CD14-positive monocyte (primary cell): ENCODE measurements at regions not wholly inside any gene's neighbourhood (a gene's known extent, or its start where the extent isn't known, plus 50 kb on each side); places are given as distances from the start of the nearest gene placed in this dataset.

Experiments used
- DNase-seq, 3 donors: peaks; one replicate each; pipeline ENCODE4 v3.0.0-alpha.2; 2011 to 2022
- H2AFZ ChIP-seq: 2 replicates; pipeline ENCODE4 v1.6.0; 2012; ENCODE audit warnings: mild to moderate bottlenecking, low read depth, low read length, inconsistent platforms; ENCODE audit not compliant: insufficient read depth, poor library complexity, severe bottlenecking
- H3K27ac ChIP-seq, 2 donors: 1 replicate in 1 of 2; 2 replicates in 1 of 2; pipeline ENCODE4 v1.5.1; 2012 to 2013; ENCODE audit warnings: low read length in 2 of 2, control low read depth in 1 of 2, inconsistent platforms in 1 of 2, low read depth in 1 of 2, mild to moderate bottlenecking in 1 of 2
- H3K27me3 ChIP-seq, 2 donors: one replicate each; pipeline versions ENCODE4 v1.6.0 to v1.6.1; 2011 to 2013; ENCODE audit warnings: low read length in 2 of 2; ENCODE audit not compliant: control insufficient read depth in 2 of 2, insufficient read depth in 2 of 2
- H3K36me3 ChIP-seq, 2 donors: replicated peaks in 1 of 2; 1 replicate in 1 of 2; 2 replicates in 1 of 2; pipeline versions ENCODE4 v1.5.1 to v1.6.1; 2012 to 2013; ENCODE audit warnings: low read length in 2 of 2, control low read depth in 1 of 2, inconsistent platforms in 1 of 2, mild to moderate bottlenecking in 1 of 2; ENCODE audit not compliant: insufficient read depth in 2 of 2, control insufficient read depth in 1 of 2
- H3K4me1 ChIP-seq, 2 donors: 1 replicate in 1 of 2; 2 replicates in 1 of 2; pipeline versions ENCODE4 v1.5.1 to v1.6.1; 2012 to 2013; ENCODE audit warnings: low read length in 2 of 2, control low read depth in 1 of 2, inconsistent platforms in 1 of 2, mild to moderate bottlenecking in 1 of 2, moderate library complexity in 1 of 2; ENCODE audit not compliant: insufficient read depth in 2 of 2, control insufficient read depth in 1 of 2
- H3K4me2 ChIP-seq: replicated peaks from 2 replicates; pipeline ENCODE3; 2012; ENCODE audit warnings: low read length, moderate library complexity, mild to moderate bottlenecking; ENCODE audit not compliant: poor library complexity, severe bottlenecking; ENCODE audit errors: extremely low read depth
- H3K4me3 ChIP-seq, 3 experiments: fragments of 200-600 bp in 1 of 3; sonication (generic) in 1 of 3; replicated peaks in 1 of 3; 1 replicate in 2 of 3; 2 replicates in 1 of 3; pipeline ENCODE4 v1.5.1; 2011 to 2013; ENCODE audit warnings: low read length in 3 of 3, mild to moderate bottlenecking in 3 of 3, control low read depth in 2 of 3, low read depth in 2 of 3, inconsistent platforms in 1 of 3, moderate library complexity in 1 of 3
- H3K79me2 ChIP-seq: 2 replicates; pipeline ENCODE4 v1.6.0; 2012; ENCODE audit warnings: mild to moderate bottlenecking, control low read depth, inconsistent platforms, low read length, moderate library complexity; ENCODE audit not compliant: insufficient read depth
- H3K9ac ChIP-seq: 2 replicates; pipeline ENCODE4 v1.6.0; 2017; ENCODE audit warnings: low read length, mild to moderate bottlenecking; ENCODE audit not compliant: insufficient read depth, poor library complexity, severe bottlenecking
- H3K9me3 ChIP-seq, 2 donors: replicated peaks in 1 of 2; 1 replicate in 1 of 2; 2 replicates in 1 of 2; pipeline versions ENCODE4 v1.5.1 to v1.6.1; 2012 to 2013; ENCODE audit warnings: low read length in 2 of 2, control low read depth in 1 of 2; ENCODE audit not compliant: control insufficient read depth in 1 of 2, insufficient read depth in 1 of 2
- H4K20me1 ChIP-seq: 2 replicates; pipeline ENCODE4 v1.6.0; 2012; ENCODE audit warnings: mild to moderate bottlenecking, low read length, control low read depth, moderate library complexity; ENCODE audit not compliant: insufficient read depth
- H3K27ac Mint-ChIP-seq, 7 donors: one replicate each; pipeline ENCODE4 v1.8.0; 2020; ENCODE audit warnings: mild to moderate bottlenecking in 7 of 7, mixed read lengths in 7 of 7, moderate library complexity in 6 of 7, inconsistent platforms in 2 of 7
- H3K27me3 Mint-ChIP-seq, 3 donors: one replicate each; pipeline ENCODE4 v1.8.0; 2021 to 2022; ENCODE audit warnings: low read depth in 3 of 3, mild to moderate bottlenecking in 3 of 3, mixed read lengths in 3 of 3, moderate library complexity in 3 of 3, inconsistent platforms in 1 of 3
- H3K36me3 Mint-ChIP-seq, 2 donors: one replicate each; pipeline ENCODE4 v1.8.0; 2020; ENCODE audit warnings: mixed read lengths in 2 of 2, inconsistent platforms in 1 of 2, mild to moderate bottlenecking in 1 of 2
- H3K4me1 Mint-ChIP-seq: one replicate; pipeline ENCODE4 v1.8.0; 2020; ENCODE audit warnings: mild to moderate bottlenecking, mixed read lengths
- H3K4me3 Mint-ChIP-seq, 2 donors: one replicate each; pipeline ENCODE4 v1.8.0; 2020; ENCODE audit warnings: mild to moderate bottlenecking in 2 of 2, mixed read lengths in 2 of 2, moderate library complexity in 1 of 2
- H3K9me3 Mint-ChIP-seq, 7 donors: one replicate each; pipeline ENCODE4 v1.8.0; 2020 to 2022; ENCODE audit warnings: mixed read lengths in 7 of 7, mild to moderate bottlenecking in 6 of 7, moderate library complexity in 6 of 7, inconsistent platforms in 2 of 7
- whole genome bisulfite sequencing: methylation state at CpG from one replicate; pipeline ENCODE4 v1.1.5; 2013; ENCODE audit warnings: missing lambda C conversion rate; ENCODE audit not compliant: insufficient coverage; 5-methylcytosine and 5-hydroxymethylcytosine counted together
- intact Hi-C, 2 donors: fragments of 100-400 bp; cut with micrococcal nuclease; formaldehyde crosslinking; loops; one replicate each; pipeline versions ENCODE4 v1.15.0 to v1.15.1; 2023
- TF ChIP-seq, protein P1 (sequence below): fragments of 200-600 bp; IDR thresholded peaks from one replicate; pipeline ENCODE4 v1.8.0; 2022; ENCODE audit warnings: antibody characterized with exemption, mild to moderate bottlenecking

- intact Hi-C loops = no loop called here
- H3K9me3 ChIP-seq = peaks cover 0 to 4% of the 10 kb centered on the region in 2 donors
- no peaks in the 10 kb centered on the region for H3K27me3 ChIP-seq
- TF ChIP-seq, protein P1, sequence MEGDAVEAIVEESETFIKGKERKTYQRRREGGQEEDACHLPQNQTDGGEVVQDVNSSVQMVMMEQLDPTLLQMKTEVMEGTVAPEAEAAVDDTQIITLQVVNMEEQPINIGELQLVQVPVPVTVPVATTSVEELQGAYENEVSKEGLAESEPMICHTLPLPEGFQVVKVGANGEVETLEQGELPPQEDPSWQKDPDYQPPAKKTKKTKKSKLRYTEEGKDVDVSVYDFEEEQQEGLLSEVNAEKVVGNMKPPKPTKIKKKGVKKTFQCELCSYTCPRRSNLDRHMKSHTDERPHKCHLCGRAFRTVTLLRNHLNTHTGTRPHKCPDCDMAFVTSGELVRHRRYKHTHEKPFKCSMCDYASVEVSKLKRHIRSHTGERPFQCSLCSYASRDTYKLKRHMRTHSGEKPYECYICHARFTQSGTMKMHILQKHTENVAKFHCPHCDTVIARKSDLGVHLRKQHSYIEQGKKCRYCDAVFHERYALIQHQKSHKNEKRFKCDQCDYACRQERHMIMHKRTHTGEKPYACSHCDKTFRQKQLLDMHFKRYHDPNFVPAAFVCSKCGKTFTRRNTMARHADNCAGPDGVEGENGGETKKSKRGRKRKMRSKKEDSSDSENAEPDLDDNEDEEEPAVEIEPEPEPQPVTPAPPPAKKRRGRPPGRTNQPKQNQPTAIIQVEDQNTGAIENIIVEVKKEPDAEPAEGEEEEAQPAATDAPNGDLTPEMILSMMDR = no peak
- no peak overlapping the region for H3K27ac ChIP-seq
- H3K36me3 Mint-ChIP-seq = no peaks in the 10 kb centered on the region
- no peak overlapping the region for H3K4me3 ChIP-seq
- H3K4me3 Mint-ChIP-seq = no peak overlapping the region
- H3K27ac Mint-ChIP-seq = no peak overlapping the region
- peaks cover 0 to 11% (median 0%) of the 10 kb centered on the region in 7 donors for H3K9me3 Mint-ChIP-seq
- H4K20me1 ChIP-seq = no peaks in the 10 kb centered on the region
- no CpG with 5 or more reads among the region's 2 CpGs for WGBS
- H3K4me1 Mint-ChIP-seq = no peaks in the 10 kb centered on the region
- no peak overlapping the region for H2AFZ ChIP-seq
- no peaks in the 10 kb centered on the region for H3K36me3 ChIP-seq
- DNase-seq = no peak
- no peaks in the 10 kb centered on the region for H3K79me2 ChIP-seq
- H3K27me3 Mint-ChIP-seq = no peaks in the 10 kb centered on the region
- H3K4me1 ChIP-seq = no peaks in the 10 kb centered on the region
- H3K4me2 ChIP-seq = no peak overlapping the region
- H3K9ac ChIP-seq = no peak overlapping the region
These were observed 192.1 kb upstream of the TTC14 start for GRCh38 chr3:180409883-180410282.

GRCh38 chr3:180414157-180414556, 187.8 kb upstream of the TTC14 start:
- no peak overlapping the region for H3K9ac ChIP-seq
- TF ChIP-seq, protein P1 = no peak
- no peak overlapping the region for H3K27ac ChIP-seq
- Mint-ChIP-seq H3K27ac (no peak overlapping the region), H3K4me3 (no peak overlapping the region), H3K27me3 (no peaks in the 10 kb centered on the region), H3K9me3 (peaks cover 0 to 8% (median 0%) of the 10 kb centered on the region in 7 donors), H3K4me1 (no peaks in the 10 kb centered on the region), H3K36me3 (no peaks in the 10 kb centered on the region)
- H3K4me1 ChIP-seq = no peaks in the 10 kb centered on the region
- H2AFZ ChIP-seq = no peak overlapping the region
- no peak overlapping the region for H3K4me3 ChIP-seq
- intact Hi-C loops = no loop called here
- H3K36me3 ChIP-seq = no peaks in the 10 kb centered on the region
- H3K4me2 ChIP-seq = no peak overlapping the region
- H3K9me3 ChIP-seq = peaks cover 0 to 4% of the 10 kb centered on the region in 2 donors
- H3K79me2 ChIP-seq = no peaks in the 10 kb centered on the region
- no peaks in the 10 kb centered on the region for H4K20me1 ChIP-seq
- DNase-seq = no peak
- H3K27me3 ChIP-seq = no peaks in the 10 kb centered on the region
